ENCODE measurements at regions not wholly inside any gene's neighbourhood (a gene's known extent, or its start where the extent isn't known, plus 50 kb on each side); places are given as distances from the start of the nearest gene placed in this dataset.

GRCh38 chr4:63764400-63764799 lies 644.9 kb downstream of the TECRL start:
- H3K27me3 Mint-ChIP-seq (ENCODE audit: insufficient read depth, low read depth, poor library complexity) = no peaks in the 10 kb centered on the region
- no peak for ATAC-seq
- H3K27ac Mint-ChIP-seq = no peak overlapping the region
- H3K4me1 ChIP-seq (ENCODE audit: insufficient read depth) = no peaks in the 10 kb centered on the region
- H3K9me2 ChIP-seq (ENCODE audit: insufficient read depth) = no peaks in the 10 kb centered on the region
- H3K36me3 Mint-ChIP-seq (ENCODE audit: low read depth) = no peaks in the 10 kb centered on the region
- H3K36me3 ChIP-seq (ENCODE audit: insufficient read depth) = no peaks in the 10 kb centered on the region
- no peak overlapping the region for H2AFZ ChIP-seq
- H3K4me2 ChIP-seq = no peak overlapping the region
- H3K4me1 Mint-ChIP-seq = no peaks in the 10 kb centered on the region
- no peak overlapping the region for H3K4me3 ChIP-seq
- no peak for DNase-seq (ENCODE audit: low spot score)
- no peak overlapping the region for H3K27ac ChIP-seq (ENCODE audit: low read depth)
- no peaks in the 10 kb centered on the region for H3K79me2 ChIP-seq (replicated peaks; ENCODE audit: insufficient read depth)
- no peaks in the 10 kb centered on the region for H3K27me3 ChIP-seq (ENCODE audit: insufficient read depth)
- no peaks in the 10 kb centered on the region for H3K9me3 Mint-ChIP-seq
- TF ChIP-seq STAT1 (IDR thresholded peaks at IDR 0.05; ENCODE audit: unreplicated experiment) (no peak), EZH2phosphoT487 (IDR thresholded peaks at IDR 0.05; ENCODE audit: unreplicated experiment) (no peak), ZNF331 (CRISPR knock-in tag; IDR thresholded peaks at IDR 0.05; ENCODE audit: low read depth) (no peak), NANOG (IDR thresholded peaks at IDR 0.05; ENCODE audit: borderline replicate concordance) (no peak), JUNB (IDR thresholded peaks at IDR 0.05; ENCODE audit: unreplicated experiment) (no peak), ZNF462 (CRISPR knock-in tag; IDR thresholded peaks at IDR 0.05) (no peak), EZH2 (IDR thresholded peaks at IDR 0.05; ENCODE audit: low read depth, unreplicated experiment) (no peak), CTCF (conservative IDR thresholded peaks at IDR 0.05; ENCODE audit: low read depth in 2 of 2) (no peak), REST (IDR thresholded peaks at IDR 0.05; ENCODE audit: unreplicated experiment) (no peak), CREB1 (CRISPR knock-in tag; IDR thresholded peaks at IDR 0.05; ENCODE audit: low read depth) (no peak), POLR2AphosphoS5 (IDR thresholded peaks at IDR 0.05; ENCODE audit: low read depth) (no peak), ETS1 (IDR thresholded peaks at IDR 0.05) (no peak), ZNF114 (CRISPR knock-in tag; IDR thresholded peaks at IDR 0.05) (no peak)
- no peaks in the 10 kb centered on the region for H4K20me1 ChIP-seq (replicated peaks; ENCODE audit: insufficient read depth)
- H3K4me3 Mint-ChIP-seq = no peak overlapping the region
- H3F3A ChIP-seq (replicated peaks; ENCODE audit: low read depth) = no peaks in the 10 kb centered on the region
